Transverse colon (tissue), 3 donors: ENCODE measurements at regions not wholly inside any gene's neighbourhood (a gene's known extent, or its start where the extent isn't known, plus 50 kb on each side); places are given as distances from the start of the nearest gene placed in this dataset.

Experiments
- CTCF ChIP-seq, 5 experiments: fragments of 200-600 bp in 3 of 5; fragments of 450-650 bp in 2 of 5; sonication (generic) in 3 of 5; IDR thresholded peaks; 1 replicate in 2 of 5; 2 replicates in 3 of 5; pipeline ENCODE4 v1.5.1; 2016 to 2017; ENCODE audit warnings: antibody characterized with exemption in 5 of 5, inconsistent platforms in 3 of 5, mild to moderate bottlenecking in 2 of 5, moderate library complexity in 1 of 5
- EP300 ChIP-seq: sonication (generic); formaldehyde crosslinking; IDR thresholded peaks from one replicate; pipeline ENCODE4 v1.6.1; 2017; ENCODE audit warnings: antibody characterized with exemption, low read depth

GRCh38 chr4:55732864-55733263 is 86.7 kb upstream of the EXOC1L start:
- TF ChIP-seq CTCF (IDR thresholded peaks at IDR 0.05): no peak
- TF ChIP-seq EP300: no peak
